WTC11 (cell line): ENCODE measurements at regions not wholly inside any gene's neighbourhood (a gene's known extent, or its start where the extent isn't known, plus 50 kb on each side); places are given as distances from the start of the nearest gene placed in this dataset.
"Not testable (repeated sequence)": the region's sequence is repeated elsewhere in the genome, so short reads cannot be mapped to it uniquely, and the experiment has no call there.

Source experiments
- FOXP1 ChIP-seq: sonication (generic); formaldehyde crosslinking; IDR thresholded peaks from 2 replicates; pipeline ENCODE4 v1.8.0; 2022; ENCODE audit warnings: missing genetic modification reagents, mild to moderate bottlenecking, moderate library complexity, borderline replicate concordance
- SMAD3 ChIP-seq: sonication (generic); formaldehyde crosslinking; IDR thresholded peaks from 2 replicates; pipeline ENCODE4 v1.8.0; 2022; ENCODE audit warnings: missing genetic modification reagents, mild to moderate bottlenecking, borderline replicate concordance
- ZNF138 ChIP-seq: sonication (generic); formaldehyde crosslinking; conservative IDR thresholded peaks from 2 replicates; pipeline ENCODE4 v1.8.1; 2022; ENCODE audit warnings: mild to moderate bottlenecking, moderate library complexity, missing genetic modification reagents

- TF ChIP-seq FOXP1, SMAD3, ZNF138 (CRISPR knock-in tag): not testable (repeated sequence)
Observed at GRCh38 chr6:134804311-134804710, 145.6 kb downstream of the ALDH8A1 start.
